GM06990 (cell line): ENCODE measurements at regions not wholly inside any gene's neighbourhood (a gene's known extent, or its start where the extent isn't known, plus 50 kb on each side); places are given as distances from the start of the nearest gene placed in this dataset.

ENCODE experiments used
- DNase-seq: peaks from one replicate; pipeline ENCODE4 v3.0.0-alpha.2; 2011; ENCODE audit not compliant: insufficient read length; ENCODE audit errors: extremely low read depth
- H3K27me3 ChIP-seq: replicated peaks from 2 replicates; pipeline ENCODE4 v1.6.0; 2011; ENCODE audit warnings: low read length; ENCODE audit not compliant: control insufficient read depth, insufficient read depth
- H3K36me3 ChIP-seq: 2 replicates; pipeline ENCODE4 v1.5.1; 2011; ENCODE audit warnings: low read length; ENCODE audit not compliant: control insufficient read depth, insufficient read depth
- H3K4me3 ChIP-seq: replicated peaks from 2 replicates; pipeline ENCODE4 v1.5.1; 2011; ENCODE audit warnings: low read depth, mild to moderate bottlenecking, control low read depth, low read length
- TF ChIP-seq, protein P1 (sequence below): IDR thresholded peaks from 2 replicates; pipeline ENCODE4 v1.5.1; 2011; ENCODE audit warnings: low read length, control low read depth, mild to moderate bottlenecking, inconsistent platforms; ENCODE audit not compliant: insufficient read depth, poor library complexity, severe bottlenecking

DNA sequence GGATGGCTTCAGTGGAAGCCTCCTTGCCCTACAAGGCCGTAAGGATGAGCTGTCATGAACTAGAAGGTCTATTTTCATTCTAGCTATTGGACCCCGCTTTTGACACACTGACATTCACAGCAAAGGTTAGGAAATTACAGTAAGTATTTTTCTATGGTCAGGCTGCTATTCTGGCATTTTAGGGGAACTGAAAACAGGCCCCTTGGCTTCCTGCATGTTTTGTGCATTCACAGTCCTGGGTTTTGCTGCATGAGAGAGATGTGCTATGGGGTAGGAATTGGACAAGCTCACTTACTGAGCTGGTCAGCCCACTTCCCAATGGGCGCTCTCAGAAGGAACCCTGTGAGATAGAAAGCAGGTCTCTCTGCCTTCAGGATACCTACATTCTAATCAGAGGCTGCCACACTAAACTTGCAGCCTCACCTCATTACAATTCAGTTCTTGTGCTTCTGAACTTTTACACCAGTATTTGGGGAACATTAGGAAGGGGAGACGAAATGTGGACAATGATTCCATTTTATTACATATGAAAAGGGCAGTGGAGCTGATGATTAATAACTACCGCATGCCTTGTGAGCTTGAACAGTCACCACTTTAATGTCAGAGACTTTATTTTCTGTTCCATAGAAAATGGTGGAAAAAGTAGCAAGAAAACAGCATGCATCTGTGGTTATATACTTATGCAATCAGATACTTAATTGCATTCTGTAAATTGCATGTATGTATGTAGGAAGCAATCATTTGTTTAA is 86.6 kb upstream of the TAB2 start:
- no peaks in the 10 kb centered on the region for H3K36me3 ChIP-seq
- no peak overlapping the region for H3K4me3 ChIP-seq
- no peaks in the 10 kb centered on the region for H3K27me3 ChIP-seq
- DNase-seq, result no peak
- TF ChIP-seq, protein P1, sequence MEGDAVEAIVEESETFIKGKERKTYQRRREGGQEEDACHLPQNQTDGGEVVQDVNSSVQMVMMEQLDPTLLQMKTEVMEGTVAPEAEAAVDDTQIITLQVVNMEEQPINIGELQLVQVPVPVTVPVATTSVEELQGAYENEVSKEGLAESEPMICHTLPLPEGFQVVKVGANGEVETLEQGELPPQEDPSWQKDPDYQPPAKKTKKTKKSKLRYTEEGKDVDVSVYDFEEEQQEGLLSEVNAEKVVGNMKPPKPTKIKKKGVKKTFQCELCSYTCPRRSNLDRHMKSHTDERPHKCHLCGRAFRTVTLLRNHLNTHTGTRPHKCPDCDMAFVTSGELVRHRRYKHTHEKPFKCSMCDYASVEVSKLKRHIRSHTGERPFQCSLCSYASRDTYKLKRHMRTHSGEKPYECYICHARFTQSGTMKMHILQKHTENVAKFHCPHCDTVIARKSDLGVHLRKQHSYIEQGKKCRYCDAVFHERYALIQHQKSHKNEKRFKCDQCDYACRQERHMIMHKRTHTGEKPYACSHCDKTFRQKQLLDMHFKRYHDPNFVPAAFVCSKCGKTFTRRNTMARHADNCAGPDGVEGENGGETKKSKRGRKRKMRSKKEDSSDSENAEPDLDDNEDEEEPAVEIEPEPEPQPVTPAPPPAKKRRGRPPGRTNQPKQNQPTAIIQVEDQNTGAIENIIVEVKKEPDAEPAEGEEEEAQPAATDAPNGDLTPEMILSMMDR, result no peak

GRCh38 chr6:149231778-149232177 is 85.7 kb upstream of the TAB2 start:
- TF ChIP-seq, protein P1, result no peak
- DNase-seq, result no peak
- Histone ChIP-seq H3K4me3 (no peak overlapping the region), H3K27me3 (no peaks in the 10 kb centered on the region), H3K36me3 (no peaks in the 10 kb centered on the region)

- Histone ChIP-seq H3K27me3 (no peaks in the 10 kb centered on the region), H3K4me3 (no peak overlapping the region), H3K36me3 (no peaks in the 10 kb centered on the region)
- DNase-seq, result no peak
- TF ChIP-seq, protein P1, result no peak
Observed at GRCh38 chr6:149233056-149233715, 84.3 kb upstream of the TAB2 start.

- TF ChIP-seq, protein P1, result no peak
- H3K27me3 ChIP-seq, result no peaks in the 10 kb centered on the region
- no peaks in the 10 kb centered on the region for H3K36me3 ChIP-seq
- H3K4me3 ChIP-seq, result no peak overlapping the region
- no peak for DNase-seq
Observed at GRCh38 chr6:149234051-149234962, 83.2 kb upstream of the TAB2 start.

DNA sequence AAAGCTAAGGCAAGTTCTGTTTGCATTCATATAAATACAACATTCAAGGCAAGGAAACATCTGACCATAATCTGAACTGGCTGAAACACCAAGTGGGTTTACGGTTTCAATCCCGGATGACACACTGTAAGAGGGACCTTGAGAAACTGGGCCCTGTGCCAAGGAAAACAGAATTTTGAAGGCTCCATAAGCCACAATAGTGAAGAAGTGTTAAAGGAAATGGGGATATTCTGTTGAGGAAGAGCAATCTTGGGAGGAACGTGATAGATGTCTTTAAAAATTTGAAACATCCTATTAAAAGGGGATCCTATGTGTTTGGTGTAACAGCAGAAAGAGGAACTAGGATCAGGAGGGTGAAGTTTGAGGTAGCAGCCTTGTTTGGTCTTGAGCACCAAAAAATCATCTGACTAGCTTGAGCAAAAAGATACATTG is 82.4 kb upstream of the TAB2 start:
- no peaks in the 10 kb centered on the region for H3K36me3 ChIP-seq
- H3K27me3 ChIP-seq, result no peaks in the 10 kb centered on the region
- H3K4me3 ChIP-seq, result no peak overlapping the region
- DNase-seq, result no peak
- TF ChIP-seq, protein P1, result no peak
